NCI-H748 (cell line): ENCODE measurements at regions not wholly inside any gene's neighbourhood (a gene's known extent, or its start where the extent isn't known, plus 50 kb on each side); places are given as distances from the start of the nearest gene placed in this dataset.

ENCODE experiments used
- DNase-seq: peaks from one replicate; lab custom pipeline; 2025; ENCODE audit not compliant: unreplicated experiment; lab: John Stamatoyannopoulos, UW

- no peak for DNase-seq
These were observed 66.3 kb upstream of the NCOR2 start for GRCh38 chr12:124633365-124634362.

- peak; percentile 35 for DNase-seq
These were observed 65.1 kb upstream of the NCOR2 start for GRCh38 chr12:124632519-124632984.

GRCh38 chr12:124631681-124632256 lies 64.4 kb upstream of the NCOR2 start:
- DNase-seq = no peak

GRCh38 chr12:124630791-124631313 lies 63.4 kb upstream of the NCOR2 start:
- DNase-seq = no peak

GRCh38 chr12:124629789-124630480 lies 62.5 kb upstream of the NCOR2 start:
- no peak for DNase-seq

GRCh38 chr12:124629117-124629516 lies 61.7 kb upstream of the NCOR2 start:
- no peak for DNase-seq

- no peak for DNase-seq
These were observed 60.5 kb upstream of the NCOR2 start for GRCh38 chr12:124627956-124628355.

- DNase-seq = no peak
These were observed 59.6 kb upstream of the NCOR2 start for GRCh38 chr12:124626971-124627411.

- DNase-seq = no peak
These were observed 58.7 kb upstream of the NCOR2 start for GRCh38 chr12:124625867-124626675.

GRCh38 chr12:124624823-124625222 lies 57.4 kb upstream of the NCOR2 start:
- DNase-seq = no peak

- DNase-seq = no peak
These were observed 56.1 kb upstream of the NCOR2 start for GRCh38 chr12:124623344-124624035.

GRCh38 chr12:124622764-124623163 lies 55.4 kb upstream of the NCOR2 start:
- DNase-seq = no peak

GRCh38 chr12:124622331-124622730 lies 54.9 kb upstream of the NCOR2 start:
- DNase-seq = no peak

GRCh38 chr12:124621296-124621660 lies 53.9 kb upstream of the NCOR2 start:
- DNase-seq = no peak

GRCh38 chr12:124620606-124621295 lies 53.3 kb upstream of the NCOR2 start:
- DNase-seq = no peak

GRCh38 chr12:124618291-124618902 lies 51.0 kb upstream of the NCOR2 start:
- no peak for DNase-seq

GRCh38 chr12:124617615-124618014 lies 50.2 kb upstream of the NCOR2 start:
- DNase-seq = peak; percentile 86
